Keratinocyte (primary cell): ENCODE measurements at regions not wholly inside any gene's neighbourhood (a gene's known extent, or its start where the extent isn't known, plus 50 kb on each side); places are given as distances from the start of the nearest gene placed in this dataset.

Source experiments
- EZH2 ChIP-seq: IDR thresholded peaks from one replicate; pipeline ENCODE4 v1.6.1; 2012; ENCODE audit warnings: inconsistent platforms, mild to moderate bottlenecking, low read length, moderate library complexity
- TF ChIP-seq, protein P1 (sequence below), 3 experiments: IDR thresholded peaks in 1 of 3; conservative IDR thresholded peaks in 1 of 3; optimal IDR thresholded peaks in 1 of 3; 2 replicates in 2 of 3; 3 replicates in 1 of 3; pipeline versions ENCODE3 to v1.5.1; 2011; ENCODE audit warnings: low read length in 3 of 3, mild to moderate bottlenecking in 3 of 3, moderate library complexity in 2 of 3, control low read depth in 1 of 3, inconsistent platforms in 1 of 3; ENCODE audit not compliant: insufficient read depth in 2 of 3; ENCODE audit errors: extremely low read depth in 1 of 3

- TF ChIP-seq, protein P1, sequence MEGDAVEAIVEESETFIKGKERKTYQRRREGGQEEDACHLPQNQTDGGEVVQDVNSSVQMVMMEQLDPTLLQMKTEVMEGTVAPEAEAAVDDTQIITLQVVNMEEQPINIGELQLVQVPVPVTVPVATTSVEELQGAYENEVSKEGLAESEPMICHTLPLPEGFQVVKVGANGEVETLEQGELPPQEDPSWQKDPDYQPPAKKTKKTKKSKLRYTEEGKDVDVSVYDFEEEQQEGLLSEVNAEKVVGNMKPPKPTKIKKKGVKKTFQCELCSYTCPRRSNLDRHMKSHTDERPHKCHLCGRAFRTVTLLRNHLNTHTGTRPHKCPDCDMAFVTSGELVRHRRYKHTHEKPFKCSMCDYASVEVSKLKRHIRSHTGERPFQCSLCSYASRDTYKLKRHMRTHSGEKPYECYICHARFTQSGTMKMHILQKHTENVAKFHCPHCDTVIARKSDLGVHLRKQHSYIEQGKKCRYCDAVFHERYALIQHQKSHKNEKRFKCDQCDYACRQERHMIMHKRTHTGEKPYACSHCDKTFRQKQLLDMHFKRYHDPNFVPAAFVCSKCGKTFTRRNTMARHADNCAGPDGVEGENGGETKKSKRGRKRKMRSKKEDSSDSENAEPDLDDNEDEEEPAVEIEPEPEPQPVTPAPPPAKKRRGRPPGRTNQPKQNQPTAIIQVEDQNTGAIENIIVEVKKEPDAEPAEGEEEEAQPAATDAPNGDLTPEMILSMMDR (optimal IDR thresholded peaks at IDR 0.05 in 1 of 3, IDR thresholded peaks at IDR 0.05 in 1 of 3, conservative IDR thresholded peaks at IDR 0.05 in 1 of 3; ENCODE audit: extremely low read depth in 1 of 3, insufficient read depth in 2 of 3, low read length in 3 of 3) = no peak
- TF ChIP-seq EZH2 = no peak
These were observed 147.9 kb upstream of the ETV3 start for GRCh38 chr1:157286096-157286495.
